B cell (primary cell): ENCODE measurements at regions not wholly inside any gene's neighbourhood (a gene's known extent, or its start where the extent isn't known, plus 50 kb on each side); places are given as distances from the start of the nearest gene placed in this dataset.

Experiments
- ATAC-seq: fragments of 200-7000 bp; cut with Tn5 transposase; one replicate; pipeline ENCODE4 v1.10.0; 2021; ENCODE audit warnings: low read depth, mild to moderate bottlenecking, moderate number of reproducible peaks, moderate library complexity
- CTCF ChIA-PET: fragments of 350-600 bp; sonication (Branson Sonifier 250); formaldehyde crosslinking; loops from one replicate; lab custom pipeline; 2021; ENCODE audit warnings: antibody characterized with exemption, inconsistent platforms; lab: Charles Lee
- POLR2A ChIA-PET: fragments of 350-600 bp; sonication (Branson Sonifier 250); formaldehyde crosslinking; loops from one replicate; lab custom pipeline; 2021; ENCODE audit warnings: antibody characterized with exemption; lab: Charles Lee
- DNase-seq: peaks from one replicate; pipeline ENCODE4 v3.0.0; 2013
- H2AFZ ChIP-seq: 2 replicates; pipeline ENCODE4 v1.6.1; 2012; ENCODE audit warnings: mild to moderate bottlenecking, low read depth, low read length; ENCODE audit not compliant: insufficient read depth, poor library complexity, severe bottlenecking
- H3K27ac ChIP-seq, 2 donors: 1 replicate in 1 of 2; 2 replicates in 1 of 2; pipeline ENCODE4 v1.5.1; 2012 to 2013; ENCODE audit warnings: low read length in 2 of 2, mild to moderate bottlenecking in 2 of 2, moderate library complexity in 1 of 2
- H3K27me3 ChIP-seq, 4 experiments: fragments of 200-600 bp in 1 of 4; sonication (generic) in 1 of 4; replicated peaks in 1 of 4; 1 replicate in 2 of 4; 2 replicates in 2 of 4; pipeline versions ENCODE4 v1.6.1 to v1.7.0; 2013 to 2016; ENCODE audit warnings: low read length in 3 of 4, mild to moderate bottlenecking in 2 of 4, mixed read lengths in 1 of 4, moderate library complexity in 1 of 4; ENCODE audit not compliant: insufficient read depth in 4 of 4, control insufficient read depth in 3 of 4; ENCODE audit errors: control extremely low read depth in 1 of 4
- H3K36me3 ChIP-seq, 2 experiments: replicated peaks in 1 of 2; 1 replicate in 1 of 2; 2 replicates in 1 of 2; pipeline versions ENCODE4 v1.6.1 to v1.7.1; 2013; ENCODE audit warnings: low read length in 1 of 2; ENCODE audit not compliant: insufficient read depth in 2 of 2, control insufficient read depth in 1 of 2; ENCODE audit errors: control extremely low read depth in 1 of 2, extremely low read depth in 1 of 2
- H3K4me1 ChIP-seq, 2 donors: fragments of 200-600 bp in 1 of 2; sonication (generic) in 1 of 2; 1 replicate in 1 of 2; 2 replicates in 1 of 2; pipeline versions ENCODE4 v1.5.1 to v1.6.1; 2013 to 2017; ENCODE audit warnings: low read length in 2 of 2; ENCODE audit not compliant: control insufficient read depth in 2 of 2, insufficient read depth in 2 of 2
- H3K4me2 ChIP-seq: replicated peaks from 2 replicates; pipeline ENCODE3; 2012; ENCODE audit warnings: mild to moderate bottlenecking, low read depth, low read length; ENCODE audit not compliant: poor library complexity, severe bottlenecking
- H3K4me3 ChIP-seq, 5 experiments: fragments of 200-600 bp in 1 of 5; sonication (generic) in 1 of 5; 1 replicate in 3 of 5; 2 replicates in 2 of 5; pipeline versions ENCODE4 v1.5.1 to v1.7.0; 2011 to 2016; ENCODE audit warnings: low read length in 4 of 5, mild to moderate bottlenecking in 4 of 5, low read depth in 2 of 5, control low read depth in 1 of 5, moderate library complexity in 1 of 5; ENCODE audit not compliant: insufficient read depth in 1 of 5; ENCODE audit errors: control extremely low read depth in 1 of 5, extremely low read depth in 1 of 5
- H3K79me2 ChIP-seq: fragments of 200-600 bp; sonication (generic); one replicate; pipeline ENCODE4 v1.6.0; 2016; ENCODE audit warnings: low read length; ENCODE audit not compliant: control insufficient read depth, insufficient read depth
- H3K9ac ChIP-seq: fragments of 200-600 bp; sonication (generic); 2 replicates; pipeline ENCODE4 v1.6.1; 2017; ENCODE audit warnings: mild to moderate bottlenecking, low read length, moderate library complexity
- H3K9me3 ChIP-seq, 3 donors: one replicate each; pipeline versions ENCODE4 v1.6.1 to v1.7.1; 2013; ENCODE audit warnings: low read length in 2 of 3; ENCODE audit not compliant: control insufficient read depth in 2 of 3, insufficient read depth in 1 of 3; ENCODE audit errors: control extremely low read depth in 1 of 3
- H4K20me1 ChIP-seq: 2 replicates; pipeline ENCODE4 v1.6.0; 2012; ENCODE audit warnings: mild to moderate bottlenecking, low read length; ENCODE audit not compliant: insufficient read depth, control insufficient read depth, poor library complexity, severe bottlenecking
- H3K27ac Mint-ChIP-seq: one replicate; pipeline ENCODE4 v1.8.0; 2021; ENCODE audit warnings: mixed read lengths
- H3K27me3 Mint-ChIP-seq: one replicate; pipeline ENCODE4 v1.8.0; 2021; ENCODE audit warnings: mixed read lengths
- H3K4me1 Mint-ChIP-seq: one replicate; pipeline ENCODE4 v1.8.0; 2021; ENCODE audit warnings: mixed read lengths
- H3K4me3 Mint-ChIP-seq: one replicate; pipeline ENCODE4 v1.8.0; 2021; ENCODE audit warnings: mixed read lengths
- H3K9me3 Mint-ChIP-seq: one replicate; pipeline ENCODE4 v1.8.0; 2022; ENCODE audit warnings: mixed read lengths; ENCODE audit not compliant: insufficient read depth
- EZH2 ChIP-seq: IDR thresholded peaks from 2 replicates; pipeline ENCODE4 v1.6.1; 2012; ENCODE audit warnings: borderline replicate concordance, low read depth, mild to moderate bottlenecking, moderate library complexity, low read length; ENCODE audit not compliant: insufficient read depth, poor library complexity, severe bottlenecking
- WGBS: methylation state at CpG from one replicate; pipeline ENCODE4 v1.1.5; 2013; ENCODE audit warnings: missing lambda C conversion rate; ENCODE audit not compliant: insufficient coverage; 5-methylcytosine and 5-hydroxymethylcytosine counted together
- intact Hi-C: fragments of 100-400 bp; cut with micrococcal nuclease; formaldehyde crosslinking; loops from one replicate; pipeline ENCODE4 v1.10.0; 2022
- TF ChIP-seq, protein P1 (sequence below): fragments of 200-600 bp; IDR thresholded peaks from one replicate; pipeline ENCODE4 v1.8.0; 2022; ENCODE audit warnings: antibody characterized with exemption, mild to moderate bottlenecking

DNA sequence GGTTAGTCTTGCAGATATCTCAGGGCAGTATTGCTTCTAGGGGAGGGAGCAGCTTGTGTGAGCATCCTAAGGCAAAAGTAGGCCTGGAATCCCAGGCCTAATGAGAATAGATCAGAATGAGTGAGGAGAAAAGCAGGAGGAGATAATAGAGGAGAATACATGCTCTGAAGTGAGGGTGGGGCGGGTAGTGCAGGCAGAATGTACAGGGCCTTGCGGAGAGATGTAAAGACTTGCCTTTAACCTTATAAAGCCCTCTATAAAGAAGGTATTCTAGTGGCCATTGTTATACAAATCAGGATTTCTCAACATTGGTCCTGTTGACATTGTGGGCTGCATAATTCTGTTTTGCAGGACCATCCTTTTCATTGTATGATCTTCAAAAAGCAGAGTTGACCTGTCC, 855.3 kb downstream of the PCDH7 start:
- intact Hi-C loops = no loop called here
- no CpG with 5 or more reads among the region's 2 CpGs for WGBS
- Histone ChIP-seq H3K27me3 (no peaks in the 10 kb centered on the region), H4K20me1 (no peaks in the 10 kb centered on the region), H3K9me3 (no peaks in the 10 kb centered on the region), H3K27ac (no peak overlapping the region), H3K9ac (no peak overlapping the region), H3K36me3 (no peaks in the 10 kb centered on the region), H3K4me1 (no peaks in the 10 kb centered on the region), H3K4me2 (no peak overlapping the region), H3K4me3 (no peak overlapping the region), H3K79me2 (no peaks in the 10 kb centered on the region), H2AFZ (no peak overlapping the region)
- ChIA-PET CTCF (no interaction called here), POLR2A (no interaction called here)
- Mint-ChIP-seq H3K27ac (no peak overlapping the region), H3K4me1 (no peaks in the 10 kb centered on the region), H3K9me3 (peaks cover 7% of the 10 kb centered on the region), H3K4me3 (no peak overlapping the region), H3K27me3 (no peaks in the 10 kb centered on the region)
- ATAC-seq (no peak), DNase-seq (no peak)
- no peak for TF ChIP-seq EZH2
- TF ChIP-seq, protein P1, sequence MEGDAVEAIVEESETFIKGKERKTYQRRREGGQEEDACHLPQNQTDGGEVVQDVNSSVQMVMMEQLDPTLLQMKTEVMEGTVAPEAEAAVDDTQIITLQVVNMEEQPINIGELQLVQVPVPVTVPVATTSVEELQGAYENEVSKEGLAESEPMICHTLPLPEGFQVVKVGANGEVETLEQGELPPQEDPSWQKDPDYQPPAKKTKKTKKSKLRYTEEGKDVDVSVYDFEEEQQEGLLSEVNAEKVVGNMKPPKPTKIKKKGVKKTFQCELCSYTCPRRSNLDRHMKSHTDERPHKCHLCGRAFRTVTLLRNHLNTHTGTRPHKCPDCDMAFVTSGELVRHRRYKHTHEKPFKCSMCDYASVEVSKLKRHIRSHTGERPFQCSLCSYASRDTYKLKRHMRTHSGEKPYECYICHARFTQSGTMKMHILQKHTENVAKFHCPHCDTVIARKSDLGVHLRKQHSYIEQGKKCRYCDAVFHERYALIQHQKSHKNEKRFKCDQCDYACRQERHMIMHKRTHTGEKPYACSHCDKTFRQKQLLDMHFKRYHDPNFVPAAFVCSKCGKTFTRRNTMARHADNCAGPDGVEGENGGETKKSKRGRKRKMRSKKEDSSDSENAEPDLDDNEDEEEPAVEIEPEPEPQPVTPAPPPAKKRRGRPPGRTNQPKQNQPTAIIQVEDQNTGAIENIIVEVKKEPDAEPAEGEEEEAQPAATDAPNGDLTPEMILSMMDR = no peak

- H3K36me3 ChIP-seq = no peaks in the 10 kb centered on the region
- H3K27ac ChIP-seq = no peak overlapping the region
- H2AFZ ChIP-seq = no peak overlapping the region
- DNase-seq = no peak
- H3K9ac ChIP-seq = no peak overlapping the region
- CTCF ChIA-PET = no interaction called here
- H3K27me3 ChIP-seq = no peaks in the 10 kb centered on the region
- Mint-ChIP-seq H3K4me1 (no peaks in the 10 kb centered on the region), H3K27me3 (no peaks in the 10 kb centered on the region), H3K9me3 (peaks cover 3% of the 10 kb centered on the region), H3K27ac (no peak overlapping the region), H3K4me3 (no peak overlapping the region)
- no CpG with 5 or more reads among the region's 1 CpG for whole genome bisulfite sequencing
- POLR2A ChIA-PET = no interaction called here
- H3K4me3 ChIP-seq = no peak overlapping the region
- intact Hi-C loops = no loop called here
- H4K20me1 ChIP-seq = no peaks in the 10 kb centered on the region
- no peaks in the 10 kb centered on the region for H3K9me3 ChIP-seq
- H3K4me2 ChIP-seq = no peak overlapping the region
- TF ChIP-seq, protein P1 = no peak
- TF ChIP-seq EZH2 = no peak
- no peaks in the 10 kb centered on the region for H3K4me1 ChIP-seq
- no peaks in the 10 kb centered on the region for H3K79me2 ChIP-seq
- no peak for ATAC-seq
Measured at GRCh38 chr4:31580843-31581242, 860.7 kb downstream of the PCDH7 start.
